GM18951 (cell line): ENCODE measurements at regions not wholly inside any gene's neighbourhood (a gene's known extent, or its start where the extent isn't known, plus 50 kb on each side); places are given as distances from the start of the nearest gene placed in this dataset.

ENCODE experiments used
- POLR2A ChIP-seq: IDR thresholded peaks from 4 replicates; pipeline ENCODE4 v1.6.1; 2011; ENCODE audit warnings: mild to moderate bottlenecking; ENCODE audit not compliant: insufficient read length, insufficient read depth; ENCODE audit errors: extremely low read depth
- in situ Hi-C: fragments of 300-500 bp; cut with MboI; formaldehyde crosslinking; loops from one replicate; pipeline ENCODE4 v1.12.0; 2022; ENCODE audit warnings: low sequenced_read_pairs, mixed read lengths, inconsistent platforms; ENCODE audit not compliant: unreplicated experiment

GRCh38 chr5:158414780-158415179, 555.8 kb upstream of the CLINT1 start:
- in situ Hi-C loops = no loop called here

DNA sequence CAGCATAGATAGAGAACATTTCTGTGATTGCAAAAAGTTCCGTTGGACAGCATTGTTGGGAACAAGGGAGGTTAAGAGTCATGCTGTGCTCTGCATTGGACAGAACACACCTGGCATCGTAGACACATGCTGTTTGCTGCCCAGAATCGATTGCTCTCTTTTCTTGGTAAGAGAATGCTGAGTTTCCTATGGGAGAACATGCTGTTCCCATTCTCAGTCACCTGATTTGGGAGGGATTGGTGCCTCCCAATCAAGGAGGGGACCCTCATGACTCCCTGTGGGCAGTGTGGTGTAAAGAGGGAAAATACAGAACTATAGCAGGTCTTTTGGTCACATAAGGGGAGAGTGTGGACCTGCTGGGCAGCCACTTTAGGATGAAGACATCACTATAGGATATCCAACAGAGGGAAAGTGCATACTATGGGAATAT, 555.4 kb upstream of the CLINT1 start:
- in situ Hi-C loops = no loop called here
- TF ChIP-seq POLR2A = no peak

More at GRCh38 chr5:158414780-158415179, 555.8 kb upstream of the CLINT1 start:
- no peak for TF ChIP-seq POLR2A

GRCh38 chr5:158413122-158413680, 554.3 kb upstream of the CLINT1 start:
- TF ChIP-seq POLR2A = no peak
- in situ Hi-C loops = no loop called here

DNA sequence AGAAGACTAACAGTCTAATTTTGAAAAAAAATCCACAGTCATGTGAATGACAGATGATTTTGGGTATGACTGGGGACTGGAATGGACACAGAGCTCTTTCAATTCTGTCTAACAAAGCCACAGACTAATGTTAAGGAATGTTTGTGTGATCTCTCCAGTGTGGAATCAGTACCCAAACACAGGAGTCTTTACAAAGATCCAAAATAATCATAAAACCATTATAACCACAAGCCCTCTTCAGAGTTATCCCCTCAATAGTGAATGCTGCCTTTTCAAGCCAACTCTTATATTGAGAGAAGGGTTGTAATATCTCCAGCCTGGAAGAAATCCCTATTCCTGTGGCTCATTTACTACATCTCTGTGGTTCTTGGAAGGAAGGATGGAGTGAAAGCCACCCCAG, 552.0 kb upstream of the CLINT1 start:
- in situ Hi-C loops = no loop called here
- no peak for TF ChIP-seq POLR2A

DNA sequence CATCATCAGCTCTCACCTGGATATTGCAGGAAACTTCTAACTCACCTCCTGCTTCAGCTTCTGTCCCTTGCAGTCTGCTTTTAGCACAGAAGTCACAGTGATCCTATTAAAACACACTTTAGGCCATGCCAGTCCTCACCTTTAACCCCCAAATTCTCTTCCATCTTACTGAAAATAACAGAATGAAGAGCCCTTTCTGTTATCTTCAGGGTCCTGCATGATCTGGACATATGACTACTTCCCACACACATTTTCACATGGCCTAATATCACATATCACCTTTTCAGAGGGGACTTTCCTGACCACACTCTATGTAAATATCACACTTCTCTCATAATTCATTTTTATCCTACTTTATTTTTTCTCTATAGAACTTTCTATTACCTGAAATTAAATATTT, 550.6 kb upstream of the CLINT1 start:
- in situ Hi-C loops = no loop called here

DNA sequence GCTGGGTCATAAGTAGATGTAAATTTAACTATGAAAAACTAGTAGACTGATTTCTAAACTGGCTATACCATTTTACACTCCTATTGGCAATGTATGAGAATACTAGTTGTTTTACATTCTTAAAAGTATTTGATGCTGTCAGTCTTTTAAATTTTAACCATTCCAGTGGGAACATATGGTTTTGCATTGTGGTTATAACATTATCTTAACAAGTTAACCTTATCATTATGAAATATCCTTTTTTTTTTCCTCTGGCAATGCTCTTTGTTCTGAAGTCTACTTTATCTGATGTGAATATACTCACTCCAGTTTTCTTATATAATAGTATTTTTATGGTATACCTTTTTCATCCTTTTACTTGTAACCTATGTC, 548.9 kb upstream of the CLINT1 start:
- TF ChIP-seq POLR2A = no peak
- in situ Hi-C loops = no loop called here

More for the DNA sequence above, 550.6 kb upstream of the CLINT1 start:
- no peak for TF ChIP-seq POLR2A

- TF ChIP-seq POLR2A = no peak
- in situ Hi-C loops = no loop called here
Measured at GRCh38 chr5:158406884-158407823, 548.2 kb upstream of the CLINT1 start.

DNA sequence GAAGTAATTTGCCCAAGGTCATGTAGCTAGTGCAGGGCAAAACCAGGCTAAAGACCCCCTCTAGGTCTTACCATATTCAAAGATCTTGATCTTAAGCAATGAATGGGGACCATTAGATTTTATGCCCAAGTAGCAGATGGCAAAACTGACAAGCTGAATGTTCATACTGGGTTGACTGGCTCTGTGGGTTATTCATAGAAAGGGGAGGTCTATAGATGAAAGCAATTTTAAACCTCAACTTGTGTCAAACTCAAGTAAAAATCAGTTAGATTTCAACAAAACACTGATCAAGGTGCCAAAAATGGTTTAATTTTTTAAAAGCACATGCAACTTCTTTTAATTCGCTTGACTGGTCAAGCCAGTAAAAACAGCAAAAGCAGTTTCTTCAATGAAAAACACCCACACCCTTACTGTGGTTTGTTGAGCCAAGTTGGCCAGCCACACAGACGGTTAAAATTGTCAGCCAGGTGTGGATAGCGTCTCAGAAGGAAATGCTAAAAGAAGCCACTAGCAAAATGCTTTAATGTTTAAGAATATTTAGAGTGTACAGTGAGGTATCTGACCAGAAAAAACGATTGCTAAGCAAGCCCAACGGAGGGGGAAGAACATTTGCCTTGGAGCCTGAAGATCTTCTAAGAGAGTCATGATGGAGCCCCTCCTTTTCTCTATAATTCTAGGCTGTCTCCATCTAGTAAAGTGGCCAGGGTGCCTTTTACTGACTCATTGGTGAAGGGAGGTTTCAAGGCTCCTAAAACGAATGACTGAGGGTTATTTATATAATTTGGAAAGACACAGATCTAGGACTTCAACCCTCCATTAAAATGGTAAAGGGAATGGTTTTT, 539.6 kb upstream of the CLINT1 start:
- in situ Hi-C loops = no loop called here
- TF ChIP-seq POLR2A = no peak

GRCh38 chr5:158397278-158397677, 538.3 kb upstream of the CLINT1 start:
- TF ChIP-seq POLR2A = no peak
- in situ Hi-C loops = no loop called here

DNA sequence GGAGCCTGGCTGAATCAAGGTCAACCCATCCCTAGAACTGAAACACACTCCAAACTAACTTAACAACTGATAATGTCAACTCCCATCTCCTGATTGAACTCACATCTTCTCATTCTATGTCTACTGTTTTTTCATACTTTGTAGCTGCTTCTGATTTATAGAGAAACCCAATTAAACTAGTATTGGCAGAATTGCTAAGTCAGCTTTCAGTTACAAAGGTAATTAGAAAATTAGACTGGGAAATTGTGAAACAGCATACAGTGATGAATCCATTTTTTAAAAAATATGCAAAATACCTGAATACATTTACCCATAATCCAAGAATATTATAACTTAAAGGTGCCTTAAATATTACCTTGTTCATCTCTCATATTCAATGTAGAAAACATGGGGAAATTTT, 535.2 kb upstream of the CLINT1 start:
- no peak for TF ChIP-seq POLR2A
- in situ Hi-C loops = no loop called here

DNA sequence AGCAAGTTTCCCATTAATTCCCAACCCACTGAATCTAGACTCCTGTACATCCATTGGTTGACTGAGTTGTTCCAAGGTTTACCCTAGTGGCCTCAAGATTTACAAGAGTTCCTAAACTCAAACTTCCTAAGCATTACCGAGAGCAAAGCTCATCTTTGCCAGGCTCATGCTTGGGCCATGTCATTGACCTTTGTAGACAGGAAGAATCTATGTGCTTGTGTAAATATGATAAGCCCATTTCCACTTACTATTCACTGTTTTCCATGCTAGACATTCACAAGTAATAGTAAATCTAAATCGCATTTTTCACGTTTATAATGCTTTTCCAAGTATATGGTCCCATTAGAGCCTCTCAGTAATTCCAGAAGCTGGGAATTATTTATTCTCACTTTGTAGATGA, 534.5 kb upstream of the CLINT1 start:
- TF ChIP-seq POLR2A = no peak
- in situ Hi-C loops = no loop called here

GRCh38 chr5:158392753-158393152, 533.8 kb upstream of the CLINT1 start:
- in situ Hi-C loops = no loop called here
- no peak for TF ChIP-seq POLR2A

DNA sequence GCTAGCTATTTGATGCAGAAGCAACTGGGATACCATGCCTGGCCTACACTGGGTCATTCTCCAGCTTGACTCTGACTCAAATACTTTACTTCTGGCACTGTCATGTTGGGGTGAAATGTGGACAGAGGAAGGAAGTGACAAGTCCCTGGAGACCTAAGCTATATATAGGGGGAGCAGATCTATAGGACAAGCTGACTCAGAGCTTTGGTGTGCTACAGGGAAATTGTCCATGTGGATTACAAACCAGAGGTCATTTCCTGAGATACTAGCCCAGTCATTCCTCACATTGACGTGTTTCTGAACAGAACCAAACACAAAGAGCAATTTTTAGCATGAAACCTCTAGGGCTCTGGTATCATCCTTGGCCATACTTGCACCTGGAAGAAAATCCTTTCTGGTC, 531.6 kb upstream of the CLINT1 start:
- no peak for TF ChIP-seq POLR2A

More for the DNA sequence above, 531.6 kb upstream of the CLINT1 start:
- in situ Hi-C loops = no loop called here
